ENCODE measurements at regions not wholly inside any gene's neighbourhood (a gene's known extent, or its start where the extent isn't known, plus 50 kb on each side); places are given as distances from the start of the nearest gene placed in this dataset.

- Mint-ChIP-seq H3K4me1 (peaks cover 20% of the 10 kb centered on the region), H3K27me3 (peaks cover 5% of the 10 kb centered on the region), H3K4me3 (no peak overlapping the region), H3K9me3 (no peaks in the 10 kb centered on the region), H3K27ac (peak overlapping the region; percentile 29), H3K36me3 (ENCODE audit: low read depth) (no peaks in the 10 kb centered on the region)
- DNase-seq = no peak
- ATAC-seq = no peak
These were observed 327.5 kb upstream of the ZMIZ1 start for GRCh38 chr10:78740976-78741915.

- no peaks in the 10 kb centered on the region for H3K36me3 Mint-ChIP-seq (ENCODE audit: low read depth)
- H3K9me3 Mint-ChIP-seq = no peaks in the 10 kb centered on the region
- DNase-seq (no peak), ATAC-seq (no peak)
- no peak overlapping the region for H3K27ac Mint-ChIP-seq
- H3K27me3 Mint-ChIP-seq = peaks cover 5% of the 10 kb centered on the region
- peaks cover 20% of the 10 kb centered on the region for H3K4me1 Mint-ChIP-seq
- no peak overlapping the region for H3K4me3 Mint-ChIP-seq
These were observed 326.4 kb upstream of the ZMIZ1 start for GRCh38 chr10:78742406-78742729.

GRCh38 chr10:78742730-78743615 is 325.8 kb upstream of the ZMIZ1 start:
- Mint-ChIP-seq H3K27ac (no peak overlapping the region), H3K9me3 (no peaks in the 10 kb centered on the region), H3K27me3 (peaks cover 5% of the 10 kb centered on the region), H3K36me3 (ENCODE audit: low read depth) (no peaks in the 10 kb centered on the region), H3K4me1 (peaks cover 20% of the 10 kb centered on the region), H3K4me3 (no peak overlapping the region)
- ATAC-seq = peak; percentile 67
- peak; percentile 12 for DNase-seq

GRCh38 chr10:78744056-78744455 is 324.7 kb upstream of the ZMIZ1 start:
- ATAC-seq = no peak
- no peak overlapping the region for H3K4me3 Mint-ChIP-seq
- no peak overlapping the region for H3K27ac Mint-ChIP-seq
- H3K27me3 Mint-ChIP-seq = peaks cover 5% of the 10 kb centered on the region
- peaks cover 24% of the 10 kb centered on the region for H3K4me1 Mint-ChIP-seq
- H3K9me3 Mint-ChIP-seq = peaks cover 4% of the 10 kb centered on the region
- no peaks in the 10 kb centered on the region for H3K36me3 Mint-ChIP-seq (ENCODE audit: low read depth)
- no peak for DNase-seq

GRCh38 chr10:78744491-78745090 is 324.2 kb upstream of the ZMIZ1 start:
- H3K4me1 Mint-ChIP-seq = peaks cover 27% of the 10 kb centered on the region
- peaks cover 5% of the 10 kb centered on the region for H3K27me3 Mint-ChIP-seq
- ATAC-seq = no peak
- no peaks in the 10 kb centered on the region for H3K36me3 Mint-ChIP-seq (ENCODE audit: low read depth)
- H3K27ac Mint-ChIP-seq = no peak overlapping the region
- no peak for DNase-seq
- H3K4me3 Mint-ChIP-seq = no peak overlapping the region
- H3K9me3 Mint-ChIP-seq = peaks cover 7% of the 10 kb centered on the region

- peaks cover 2% of the 10 kb centered on the region for H3K27me3 Mint-ChIP-seq
These were observed 323.3 kb upstream of the ZMIZ1 start for GRCh38 chr10:78745441-78745840.

GRCh38 chr10:78746155-78746763 is 322.5 kb upstream of the ZMIZ1 start:
- H3K27me3 Mint-ChIP-seq = no peaks in the 10 kb centered on the region
- H3K4me1 Mint-ChIP-seq = peaks cover 30% of the 10 kb centered on the region
- peaks cover 7% of the 10 kb centered on the region for H3K9me3 Mint-ChIP-seq
- DNase-seq = no peak
- no peak for ATAC-seq
- no peak overlapping the region for H3K27ac Mint-ChIP-seq
- no peaks in the 10 kb centered on the region for H3K36me3 Mint-ChIP-seq (ENCODE audit: low read depth)
- H3K4me3 Mint-ChIP-seq = no peak overlapping the region

More at GRCh38 chr10:78745441-78745840, 323.3 kb upstream of the ZMIZ1 start:
- Mint-ChIP-seq H3K4me3 (no peak overlapping the region), H3K27ac (no peak overlapping the region), H3K9me3 (peaks cover 7% of the 10 kb centered on the region), H3K4me1 (peaks cover 31% of the 10 kb centered on the region), H3K36me3 (ENCODE audit: low read depth) (no peaks in the 10 kb centered on the region)
- ATAC-seq = no peak
- DNase-seq = no peak

- no peak for DNase-seq
- H3K9me3 Mint-ChIP-seq = peaks cover 7% of the 10 kb centered on the region
These were observed 321.1 kb upstream of the ZMIZ1 start for GRCh38 chr10:78747401-78748234.

GRCh38 chr10:78748235-78748533 is 320.6 kb upstream of the ZMIZ1 start:
- H3K4me3 Mint-ChIP-seq = no peak overlapping the region
- H3K4me1 Mint-ChIP-seq = peaks cover 17% of the 10 kb centered on the region
- ATAC-seq (no peak), DNase-seq (no peak)
- H3K27me3 Mint-ChIP-seq = peaks cover 5% of the 10 kb centered on the region
- H3K27ac Mint-ChIP-seq = no peak overlapping the region
- H3K36me3 Mint-ChIP-seq (ENCODE audit: low read depth) = no peaks in the 10 kb centered on the region
- peaks cover 7% of the 10 kb centered on the region for H3K9me3 Mint-ChIP-seq

More at GRCh38 chr10:78747401-78748234, 321.1 kb upstream of the ZMIZ1 start:
- peaks cover 22% of the 10 kb centered on the region for H3K4me1 Mint-ChIP-seq
- ATAC-seq = no peak
- H3K27me3 Mint-ChIP-seq = peaks cover 2% of the 10 kb centered on the region
- no peak overlapping the region for H3K4me3 Mint-ChIP-seq
- H3K36me3 Mint-ChIP-seq (ENCODE audit: low read depth) = no peaks in the 10 kb centered on the region
- no peak overlapping the region for H3K27ac Mint-ChIP-seq

- Mint-ChIP-seq H3K4me3 (no peak overlapping the region), H3K27ac (no peak overlapping the region), H3K4me1 (peaks cover 11% of the 10 kb centered on the region), H3K36me3 (ENCODE audit: low read depth) (no peaks in the 10 kb centered on the region), H3K27me3 (peaks cover 14% of the 10 kb centered on the region), H3K9me3 (peaks cover 7% of the 10 kb centered on the region)
- peak; percentile 25 for ATAC-seq
- no peak for DNase-seq
These were observed 319.6 kb upstream of the ZMIZ1 start for GRCh38 chr10:78749200-78749599.

GRCh38 chr10:78749898-78750297 is 318.9 kb upstream of the ZMIZ1 start:
- peak; percentile 51 for ATAC-seq
- no peak for DNase-seq
- H3K27me3 Mint-ChIP-seq = peaks cover 21% of the 10 kb centered on the region

GRCh38 chr10:78750418-78750817 is 318.3 kb upstream of the ZMIZ1 start:
- Mint-ChIP-seq H3K36me3 (ENCODE audit: low read depth) (no peaks in the 10 kb centered on the region), H3K4me1 (peaks cover 11% of the 10 kb centered on the region), H3K9me3 (peaks cover 7% of the 10 kb centered on the region), H3K27me3 (peaks cover 21% of the 10 kb centered on the region), H3K4me3 (no peak overlapping the region), H3K27ac (no peak overlapping the region)
- ATAC-seq (no peak), DNase-seq (no peak)

More at GRCh38 chr10:78749898-78750297, 318.9 kb upstream of the ZMIZ1 start:
- Mint-ChIP-seq H3K27ac (no peak overlapping the region), H3K4me1 (peaks cover 11% of the 10 kb centered on the region), H3K36me3 (ENCODE audit: low read depth) (no peaks in the 10 kb centered on the region), H3K9me3 (peaks cover 7% of the 10 kb centered on the region), H3K4me3 (no peak overlapping the region)

GRCh38 chr10:78751716-78752115 is 317.1 kb upstream of the ZMIZ1 start:
- Mint-ChIP-seq H3K27me3 (peaks cover 21% of the 10 kb centered on the region), H3K4me3 (no peak overlapping the region), H3K36me3 (ENCODE audit: low read depth) (no peaks in the 10 kb centered on the region), H3K4me1 (peaks cover 17% of the 10 kb centered on the region), H3K27ac (no peak overlapping the region), H3K9me3 (peaks cover 7% of the 10 kb centered on the region)
- DNase-seq (no peak), ATAC-seq (no peak)

Measured in activated naive CD8-positive, alpha-beta T cell treated with anti-CD3 and anti-CD28 coated beads, Interleukin-2, amount 50 U/mL, for 24 hours (primary cell).